Chondrocyte (in vitro differentiated cells): ENCODE measurements at regions not wholly inside any gene's neighbourhood (a gene's known extent, or its start where the extent isn't known, plus 50 kb on each side); places are given as distances from the start of the nearest gene placed in this dataset.

Experiments
- DNase-seq: peaks from one replicate; pipeline ENCODE4 v3.0.0; 2021; ENCODE audit warnings: mixed read lengths, low spot score
- H3K27ac Mint-ChIP-seq: one replicate; pipeline ENCODE4 v1.8.0; 2021; ENCODE audit warnings: mild to moderate bottlenecking, moderate library complexity, mixed read lengths; ENCODE audit not compliant: unreplicated experiment
- H3K27me3 Mint-ChIP-seq: 2 replicates; pipeline ENCODE4 v1.8.0; 2021; ENCODE audit warnings: low read depth, mixed read lengths
- H3K36me3 Mint-ChIP-seq: 2 replicates; pipeline ENCODE4 v1.8.0; 2021; ENCODE audit warnings: low read depth, mixed read lengths
- H3K4me1 Mint-ChIP-seq: 2 replicates; pipeline ENCODE4 v1.8.0; 2021; ENCODE audit warnings: low read depth, mild to moderate bottlenecking, mixed read lengths
- H3K4me3 Mint-ChIP-seq: one replicate; pipeline ENCODE4 v1.8.0; 2021; ENCODE audit warnings: mild to moderate bottlenecking, moderate library complexity, mixed read lengths; ENCODE audit not compliant: unreplicated experiment
- H3K9me3 Mint-ChIP-seq: 2 replicates; pipeline ENCODE4 v1.8.0; 2021; ENCODE audit warnings: low read depth, mixed read lengths
- CTCF ChIP-seq: fragments of 200-600 bp; sonication (generic); IDR thresholded peaks from 2 replicates; pipeline ENCODE4 v1.5.0; 2021; ENCODE audit warnings: antibody characterized with exemption, mild to moderate bottlenecking, moderate library complexity

GRCh38 chr3:166962911-166963310 lies 417.2 kb downstream of the ZBBX start:
- H3K27ac Mint-ChIP-seq, result no peak overlapping the region
- no peak for DNase-seq
- H3K4me1 Mint-ChIP-seq, result no peaks in the 10 kb centered on the region
- H3K36me3 Mint-ChIP-seq, result no peaks in the 10 kb centered on the region
- TF ChIP-seq CTCF, result no peak
- H3K9me3 Mint-ChIP-seq, result peaks cover 19% of the 10 kb centered on the region
- peaks cover 28% of the 10 kb centered on the region for H3K27me3 Mint-ChIP-seq
- H3K4me3 Mint-ChIP-seq, result no peak overlapping the region

- no peak for TF ChIP-seq CTCF
- DNase-seq, result no peak
- Mint-ChIP-seq H3K4me1 (no peaks in the 10 kb centered on the region), H3K36me3 (no peaks in the 10 kb centered on the region), H3K27ac (no peak overlapping the region), H3K27me3 (peaks cover 14% of the 10 kb centered on the region), H3K9me3 (peaks cover 13% of the 10 kb centered on the region), H3K4me3 (no peak overlapping the region)
Observed at GRCh38 chr3:166957121-166957520, 423.0 kb downstream of the ZBBX start.

GRCh38 chr3:166955201-166955939 lies 424.7 kb downstream of the ZBBX start:
- H3K27me3 Mint-ChIP-seq, result peaks cover 12% of the 10 kb centered on the region
- H3K4me3 Mint-ChIP-seq, result no peak overlapping the region

GRCh38 chr3:166934879-166935278 lies 445.2 kb downstream of the ZBBX start:
- no peak for DNase-seq
- H3K4me3 Mint-ChIP-seq, result no peak overlapping the region
- H3K4me1 Mint-ChIP-seq, result no peaks in the 10 kb centered on the region
- no peak for TF ChIP-seq CTCF
- H3K36me3 Mint-ChIP-seq, result no peaks in the 10 kb centered on the region
- H3K27ac Mint-ChIP-seq, result no peak overlapping the region
- no peaks in the 10 kb centered on the region for H3K9me3 Mint-ChIP-seq
- peaks cover 4% of the 10 kb centered on the region for H3K27me3 Mint-ChIP-seq

More at GRCh38 chr3:166955201-166955939, 424.7 kb downstream of the ZBBX start:
- Mint-ChIP-seq H3K36me3 (no peaks in the 10 kb centered on the region), H3K4me1 (no peaks in the 10 kb centered on the region), H3K27ac (no peak overlapping the region), H3K9me3 (peaks cover 19% of the 10 kb centered on the region)
- TF ChIP-seq CTCF, result no peak
- no peak for DNase-seq

- peaks cover 5% of the 10 kb centered on the region for H3K36me3 Mint-ChIP-seq
- no peaks in the 10 kb centered on the region for H3K4me1 Mint-ChIP-seq
- no peak overlapping the region for H3K4me3 Mint-ChIP-seq
- no peak for DNase-seq
- H3K27me3 Mint-ChIP-seq, result peaks cover 10% of the 10 kb centered on the region
- TF ChIP-seq CTCF, result no peak
- H3K9me3 Mint-ChIP-seq, result peaks cover 52% of the 10 kb centered on the region
- no peak overlapping the region for H3K27ac Mint-ChIP-seq
Observed at GRCh38 chr3:166917437-166917836, 462.7 kb downstream of the ZBBX start.
